22Rv1 (cell line): ENCODE measurements at regions not wholly inside any gene's neighbourhood (a gene's known extent, or its start where the extent isn't known, plus 50 kb on each side); places are given as distances from the start of the nearest gene placed in this dataset.

Experiments used
- CTCF ChIP-seq: fragments of 450-650 bp; IDR thresholded peaks from 2 replicates; pipeline ENCODE4 v1.5.1; 2017; ENCODE audit warnings: mild to moderate bottlenecking
- ZFX ChIP-seq: fragments of 450-650 bp; IDR thresholded peaks from 2 replicates; pipeline ENCODE4 v1.6.1; 2017; ENCODE audit warnings: antibody characterized with exemption, borderline replicate concordance

DNA sequence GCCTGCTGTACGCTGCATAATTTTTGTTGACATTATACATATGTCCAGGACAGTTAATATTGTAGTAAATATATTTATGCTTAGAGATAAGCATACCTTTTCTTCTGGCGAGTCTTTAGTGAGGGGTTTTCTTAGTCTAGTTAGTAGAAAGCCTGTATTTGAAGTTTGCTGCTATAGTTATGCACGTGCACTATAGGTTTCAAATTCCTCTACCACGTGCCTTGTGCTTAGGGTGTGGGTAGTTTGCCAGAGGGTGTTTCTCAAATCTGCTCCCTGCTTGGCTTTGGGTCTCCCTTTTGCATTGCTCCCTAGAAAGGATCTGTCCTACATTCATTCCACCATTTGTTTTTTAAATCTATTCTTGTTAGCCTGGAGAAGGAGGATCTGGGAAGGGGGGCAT lies 181.4 kb upstream of the UFL1 start:
- TF ChIP-seq CTCF (no peak), ZFX (no peak)
